Ascending aorta (tissue), 2 donors: ENCODE measurements at regions not wholly inside any gene's neighbourhood (a gene's known extent, or its start where the extent isn't known, plus 50 kb on each side); places are given as distances from the start of the nearest gene placed in this dataset.

Experiments used
- DNase-seq, 2 donors: peaks; one replicate each; pipeline ENCODE4 v3.0.0-alpha.2; 2019; ENCODE audit warnings: low spot score in 2 of 2
- H3K27ac ChIP-seq, 2 donors: fragments of 200-600 bp; sonication (generic); one replicate each; pipeline ENCODE4 v1.5.1; 2016 to 2017; ENCODE audit warnings: mild to moderate bottlenecking in 1 of 2
- H3K27me3 ChIP-seq: fragments of 200-600 bp; sonication (generic); one replicate; pipeline ENCODE4 v1.5.1; 2017
- H3K36me3 ChIP-seq, 2 donors: fragments of 200-600 bp; sonication (generic); one replicate each; pipeline ENCODE4 v1.5.1; 2016
- H3K4me1 ChIP-seq, 2 donors: fragments of 200-600 bp; sonication (generic); one replicate each; pipeline ENCODE4 v1.5.1; 2016 to 2017; ENCODE audit warnings: mild to moderate bottlenecking in 1 of 2
- H3K4me3 ChIP-seq, 2 donors: fragments of 200-600 bp; sonication (generic); one replicate each; pipeline ENCODE4 v1.5.1; 2016 to 2017; ENCODE audit warnings: mild to moderate bottlenecking in 1 of 2
- H3K9me3 ChIP-seq, 2 donors: fragments of 200-600 bp; sonication (generic); one replicate each; pipeline ENCODE4 v1.5.1; 2016
- CTCF ChIP-seq, 3 experiments: fragments of 200-600 bp in 2 of 3; fragments of 450-650 bp in 1 of 3; sonication (generic) in 2 of 3; IDR thresholded peaks; one replicate each; pipeline ENCODE4 v1.5.1; 2016 to 2019; ENCODE audit warnings: antibody characterized with exemption in 3 of 3, mild to moderate bottlenecking in 1 of 3, moderate library complexity in 1 of 3
- intact Hi-C: fragments of 100-400 bp; cut with DNase I; formaldehyde crosslinking; loops from one replicate; pipeline ENCODE4 v1.15.1; 2023

- H3K27me3 ChIP-seq, result no peaks in the 10 kb centered on the region
- TF ChIP-seq CTCF (IDR thresholded peaks at IDR 0.05), result no peak
- intact Hi-C loops, result no loop called here
Observed at GRCh38 chr4:80145739-80146138, 51.6 kb upstream of the PRDM8 start.

GRCh38 chr4:80144676-80145470 lies 52.4 kb upstream of the PRDM8 start:
- no peak for DNase-seq
- Histone ChIP-seq H3K36me3 (no peaks in the 10 kb centered on the region), H3K27me3 (no peaks in the 10 kb centered on the region), H3K4me3 (no peak overlapping the region), H3K27ac (no peak overlapping the region), H3K9me3 (no peaks in the 10 kb centered on the region), H3K4me1 (no peaks in the 10 kb centered on the region)
- TF ChIP-seq CTCF (IDR thresholded peaks at IDR 0.05), result no peak
- intact Hi-C loops, result no loop called here

More at GRCh38 chr4:80145739-80146138, 51.6 kb upstream of the PRDM8 start:
- Histone ChIP-seq H3K27ac (no peak overlapping the region), H3K4me3 (no peak overlapping the region), H3K4me1 (no peaks in the 10 kb centered on the region), H3K36me3 (no peaks in the 10 kb centered on the region), H3K9me3 (no peaks in the 10 kb centered on the region)
- DNase-seq, result no peak

GRCh38 chr4:80143307-80143679 lies 54.0 kb upstream of the PRDM8 start:
- H3K9me3 ChIP-seq, result no peaks in the 10 kb centered on the region
- H3K27me3 ChIP-seq, result no peaks in the 10 kb centered on the region
- no peak overlapping the region for H3K4me3 ChIP-seq
- no peak overlapping the region for H3K27ac ChIP-seq
- DNase-seq, result no peak
- no peak for TF ChIP-seq CTCF (IDR thresholded peaks at IDR 0.05)
- H3K36me3 ChIP-seq, result no peaks in the 10 kb centered on the region
- intact Hi-C loops, result no loop called here
- no peaks in the 10 kb centered on the region for H3K4me1 ChIP-seq

- Histone ChIP-seq H3K4me3 (no peak overlapping the region), H3K36me3 (no peaks in the 10 kb centered on the region), H3K27ac (no peak overlapping the region), H3K4me1 (no peaks in the 10 kb centered on the region), H3K9me3 (no peaks in the 10 kb centered on the region), H3K27me3 (no peaks in the 10 kb centered on the region)
- DNase-seq, result no peak
- no peak for TF ChIP-seq CTCF (IDR thresholded peaks at IDR 0.05)
- intact Hi-C loops, result no loop called here
Observed at GRCh38 chr4:80142394-80143306, 54.7 kb upstream of the PRDM8 start.

- H3K27ac ChIP-seq, result no peak overlapping the region
- H3K4me1 ChIP-seq, result no peaks in the 10 kb centered on the region
- intact Hi-C loops, result no loop called here
- no peak for TF ChIP-seq CTCF (IDR thresholded peaks at IDR 0.05)
- DNase-seq, result no peak
- no peaks in the 10 kb centered on the region for H3K27me3 ChIP-seq
- H3K9me3 ChIP-seq, result no peaks in the 10 kb centered on the region
- no peaks in the 10 kb centered on the region for H3K36me3 ChIP-seq
- no peak overlapping the region for H3K4me3 ChIP-seq
Observed at GRCh38 chr4:80141543-80141942, 55.8 kb upstream of the PRDM8 start.
